K562 (cell line): ENCODE measurements at regions not wholly inside any gene's neighbourhood (a gene's known extent, or its start where the extent isn't known, plus 50 kb on each side); places are given as distances from the start of the nearest gene placed in this dataset.

ENCODE experiments used
- ATAC-seq: fragments of 200-7000 bp; cut with Tn5 transposase; 3 replicates; pipeline ENCODE4 v1.9.1; 2020; ENCODE audit warnings: moderate library complexity
- BruUV-seq: library from RNA; stranded (reverse); fragments of 400-500 nt; replicated peaks from 2 replicates; lab custom pipeline; 2021; lab: Mats Ljungman, UMichigan
- CTCF ChIA-PET: fragments of 300-600 bp; formaldehyde crosslinking; extraction: SDS; loops from one replicate; lab custom pipeline; 2021; ENCODE audit warnings: low intra/inter-chr PET ratio; lab: Yijun Ruan, JAX
- POLR2A ChIA-PET: fragments of 300-600, 350-650 bp; sonication (Branson Sonifier 250); formaldehyde crosslinking; extraction: SDS; loops from one replicate; lab custom pipeline; 2021; ENCODE audit warnings: antibody characterized with exemption, inconsistent platforms; lab: Yijun Ruan, JAX
- DNase-seq, 4 experiments: peaks; one replicate each; pipeline versions ENCODE4 v3.0.0 to v3.0.0-alpha.2; 2011 to 2018; ENCODE audit warnings: low spot score in 3 of 4, mixed read lengths in 3 of 4; ENCODE audit errors: extremely low read depth in 1 of 4
- FAIRE-seq: peaks from 2 replicates; lab custom pipeline; 2011; peaks lifted over from hg19 to GRCh38; lab: Jason Lieb, UNC
- H2AFZ ChIP-seq: 2 replicates; pipeline ENCODE4 v1.6.0; 2011; ENCODE audit warnings: low read depth, low read length, control low read depth, inconsistent platforms
- H3K27ac ChIP-seq: fragments of 200-600 bp; 3 replicates; pipeline ENCODE4 v1.8.0; 2011; ENCODE audit warnings: low read depth, mild to moderate bottlenecking, control low read depth, inconsistent platforms, low read length, moderate library complexity, mixed read lengths; ENCODE audit errors: extremely low read depth
- H3K27me3 ChIP-seq, 2 experiments: fragments of 300-600 bp in 1 of 2; 2 replicates in 1 of 2; 3 replicates in 1 of 2; pipeline versions ENCODE4 v1.6.0 to v1.8.0; 2011; ENCODE audit warnings: inconsistent platforms in 2 of 2, low read length in 2 of 2, mild to moderate bottlenecking in 1 of 2, mixed read lengths in 1 of 2, moderate library complexity in 1 of 2; ENCODE audit not compliant: control insufficient read depth in 2 of 2, insufficient read depth in 2 of 2
- H3K36me3 ChIP-seq: fragments of 300-600 bp; 3 replicates; pipeline ENCODE4 v1.8.0; 2011; ENCODE audit warnings: mild to moderate bottlenecking, low read length, inconsistent platforms; ENCODE audit not compliant: control insufficient read depth, insufficient read depth
- H3K4me1 ChIP-seq, 2 experiments: fragments of 200-600 bp in 1 of 2; replicated peaks in 1 of 2; 2 replicates in 1 of 2; 3 replicates in 1 of 2; pipeline versions ENCODE4 v1.5.1 to v1.8.0; 2011; ENCODE audit warnings: inconsistent platforms in 2 of 2, low read length in 2 of 2, mild to moderate bottlenecking in 1 of 2, mixed read lengths in 1 of 2, moderate library complexity in 1 of 2; ENCODE audit not compliant: control insufficient read depth in 2 of 2, insufficient read depth in 2 of 2
- H3K4me2 ChIP-seq: 2 replicates; pipeline ENCODE4 v1.6.1; 2011; ENCODE audit warnings: low read length, control low read depth, inconsistent platforms, mixed read lengths; ENCODE audit not compliant: insufficient read depth
- H3K4me3 ChIP-seq: fragments of 200-600 bp; sonication (generic), shearing (Covaris generic); 2 replicates; pipeline ENCODE4 v1.5.1; 2016; ENCODE audit warnings: control low read depth, inconsistent platforms
- H3K79me2 ChIP-seq: fragments of 200-600 bp; 3 replicates; pipeline ENCODE4 v1.8.0; 2011; ENCODE audit warnings: low read length, inconsistent platforms; ENCODE audit not compliant: control insufficient read depth, insufficient read depth
- H3K9ac ChIP-seq, 2 experiments: 2 replicates each; pipeline versions ENCODE4 v1.6.0 to v1.6.1; 2011; ENCODE audit warnings: low read depth in 2 of 2, low read length in 2 of 2, control low read depth in 1 of 2, inconsistent platforms in 1 of 2, mild to moderate bottlenecking in 1 of 2, mixed read lengths in 1 of 2; ENCODE audit not compliant: insufficient read depth in 1 of 2
- H3K9me1 ChIP-seq: one replicate; pipeline ENCODE4 v1.6.0; 2011; ENCODE audit warnings: inconsistent platforms, mild to moderate bottlenecking, low read length, moderate library complexity; ENCODE audit not compliant: control insufficient read depth, insufficient read depth
- H3K9me3 ChIP-seq: replicated peaks from 2 replicates; pipeline ENCODE4 v1.5.1; 2011; ENCODE audit warnings: low read depth, low read length, inconsistent platforms; ENCODE audit not compliant: control insufficient read depth, insufficient read depth
- H4K20me1 ChIP-seq: replicated peaks from 2 replicates; pipeline ENCODE4 v1.6.1; 2011; ENCODE audit warnings: low read length, inconsistent platforms, mixed read lengths; ENCODE audit not compliant: control insufficient read depth, insufficient read depth
- BDP1 ChIP-seq: IDR thresholded peaks from 3 replicates; pipeline ENCODE4 v1.6.1; 2011; ENCODE audit not compliant: insufficient read length, insufficient read depth
- CXXC5 ChIP-seq: fragments of 250-450 bp; sonication (Bioruptor Pico); IDR thresholded peaks from 2 replicates; pipeline ENCODE4 v1.8.0; 2022; ENCODE audit warnings: inconsistent platforms, mild to moderate bottlenecking, moderate library complexity
- ETS1 ChIP-seq: conservative IDR thresholded peaks from 2 replicates; pipeline ENCODE4 v1.6.1; 2011; ENCODE audit warnings: low read depth, mild to moderate bottlenecking, low read length; ENCODE audit not compliant: control insufficient read depth
- GATAD2B ChIP-seq: fragments of 450-650 bp; IDR thresholded peaks from 2 replicates; pipeline ENCODE4 v1.6.1; 2017; ENCODE audit warnings: mild to moderate bottlenecking, borderline replicate concordance
- GTF3C2 ChIP-seq: IDR thresholded peaks from 3 replicates; pipeline ENCODE4 v1.6.1; 2011; ENCODE audit warnings: borderline replicate concordance, mild to moderate bottlenecking, moderate library complexity; ENCODE audit not compliant: insufficient read length; ENCODE audit errors: extremely low read depth
- HIVEP1 ChIP-seq: fragments of 250-450 bp; sonication (Bioruptor Pico); IDR thresholded peaks from 2 replicates; pipeline ENCODE4 v1.4.0; 2020; ENCODE audit warnings: mild to moderate bottlenecking
- KDM2B ChIP-seq: fragments of 250-450 bp; sonication (Bioruptor Pico); IDR thresholded peaks from 2 replicates; pipeline ENCODE4 v1.8.0; 2021; ENCODE audit warnings: mild to moderate bottlenecking, moderate library complexity
- NFYB ChIP-seq: IDR thresholded peaks from 2 replicates; pipeline ENCODE4 v1.6.1; 2011; ENCODE audit warnings: mild to moderate bottlenecking, moderate library complexity; ENCODE audit not compliant: insufficient read length; ENCODE audit errors: extremely low read depth
- POLR2G ChIP-seq: fragments of 200-400 bp; formaldehyde crosslinking; IDR thresholded peaks from 2 replicates; pipeline ENCODE4 v1.6.1; 2017; ENCODE audit warnings: low read depth, mild to moderate bottlenecking, antibody characterized with exemption, low read length, moderate library complexity
- TEAD1 ChIP-seq, 2 experiments: fragments of 450-650 bp in 1 of 2; sonication (generic) in 1 of 2; formaldehyde crosslinking; IDR thresholded peaks; 2 replicates each; pipeline versions ENCODE4 v1.4.0 to v1.8.0; 2020 to 2022; ENCODE audit warnings: mild to moderate bottlenecking in 2 of 2, missing genetic modification reagents in 1 of 2
- ZNF165 ChIP-seq: fragments of 250-450 bp; sonication (Bioruptor Pico); IDR thresholded peaks from 2 replicates; pipeline ENCODE4 v1.4.0; 2020; ENCODE audit warnings: borderline replicate concordance
- ZNF445 ChIP-seq: fragments of 250-450 bp; sonication (Bioruptor Pico); IDR thresholded peaks from 2 replicates; pipeline ENCODE4 v1.4.0; 2020; ENCODE audit warnings: low read depth, mild to moderate bottlenecking, moderate library complexity
- WGBS: fragments of 100-300 bp; shearing (Covaris generic); methylation state at CpG from one replicate; pipeline ENCODE4 v1.1.6; 2016; ENCODE audit warnings: low coverage, mixed read lengths; ENCODE audit not compliant: insufficient coverage; ENCODE audit errors: missing lambda C conversion rate; 5-methylcytosine and 5-hydroxymethylcytosine counted together
- in situ Hi-C: fragments of 300-500 bp; cut with MboI; formaldehyde crosslinking; loops from 4 replicates; pipeline ENCODE4 v1.15.0; 2018; ENCODE audit warnings: inconsistent platforms, mixed read lengths
- intact Hi-C: fragments of 100-400 bp; cut with micrococcal nuclease; formaldehyde crosslinking; loops from 2 replicates; pipeline ENCODE4 v1.14.2; 2022

- Histone ChIP-seq H3K27me3 (no peaks in the 10 kb centered on the region), H3K4me1 (peaks cover 0 to 9% of the 10 kb centered on the region in 2 experiments; a peak in 3 of 5 replicates)
- ATAC-seq: no peak
- TF ChIP-seq ETS1 (no peak), TEAD1 (CRISPR knock-in tag; IDR thresholded peaks at IDR 0.05) (no peak), ZNF445 (no peak), KDM2B (no peak), CXXC5 (CRISPR knock-in tag) (no peak), POLR2G (no peak), GTF3C2 (no peak), HIVEP1 (CRISPR knock-in tag) (no peak), BDP1 (no peak), ZNF165 (CRISPR knock-in tag) (no peak), NFYB (no peak), GATAD2B (no peak)
- TF ChIP-seq, all 486 proteins: peak for 0
- Histone ChIP-seq H3K4me3 (no peak overlapping the region), H3K9me3 (no peaks in the 10 kb centered on the region), H3K4me2 (no peak overlapping the region), H3K79me2 (no peaks in the 10 kb centered on the region), H3K9ac (no peak overlapping the region), H3K27ac (no peak overlapping the region), H3K36me3 (no peaks in the 10 kb centered on the region), H2AFZ (no peak overlapping the region), H4K20me1 (no peaks in the 10 kb centered on the region), H3K9me1 (no peaks in the 10 kb centered on the region)
- no peak for DNase-seq
- intact Hi-C loops: no loop called here
- no TSS peak for BruUV-seq
- ChIA-PET POLR2A (interaction anchor here (0.7 kb wide), 1 partner anchor 241 kb away, joined by 4 read pairs; no protein-coding TSS in a partner anchor), CTCF (no interaction called here)
- no peak for FAIRE-seq
- 43% methylated on average over 3 of the region's 3 CpGs for WGBS
- in situ Hi-C loops: no loop called here
Measured at GRCh38 chr3:152056073-152056472, 182.6 kb downstream of the SUCNR1 start.
